SK-N-SH (cell line): ENCODE measurements at regions not wholly inside any gene's neighbourhood (a gene's known extent, or its start where the extent isn't known, plus 50 kb on each side); places are given as distances from the start of the nearest gene placed in this dataset.

Source experiments
- CTCF ChIA-PET: fragments of 300-600, 350-600 bp; formaldehyde crosslinking; extraction: SDS; loops from one replicate; lab custom pipeline; 2021; lab: Yijun Ruan, JAX
- POLR2A ChIA-PET: fragments of 350-600 bp; sonication (Branson Sonifier 250); formaldehyde crosslinking; extraction: SDS; loops from one replicate; lab custom pipeline; 2020; ENCODE audit warnings: antibody characterized with exemption, inconsistent platforms; lab: Yijun Ruan, JAX
- DNase-seq: peaks from one replicate; pipeline ENCODE4 v3.0.0; 2012
- H2AFZ ChIP-seq: fragments of 200-600 bp; sonication (generic); 2 replicates; pipeline ENCODE4 v1.8.1; 2016; ENCODE audit warnings: antibody characterized with exemption, mild to moderate bottlenecking, low read depth
- H3F3A ChIP-seq: fragments of 200-600 bp; sonication (generic); replicated peaks from 2 replicates; pipeline ENCODE3; 2016; ENCODE audit warnings: antibody characterized with exemption, mild to moderate bottlenecking; ENCODE audit not compliant: insufficient read depth
- H3K27ac ChIP-seq, 2 experiments: fragments of 200-500 bp in 1 of 2; fragments of 200-600 bp in 1 of 2; sonication (Bioruptor generic) in 1 of 2; sonication (generic), shearing (Covaris generic) in 1 of 2; 2 replicates each; pipeline versions ENCODE4 v1.5.1 to v1.6.1; 2014 to 2016; ENCODE audit warnings: low read depth in 2 of 2, inconsistent platforms in 1 of 2, low read length in 1 of 2, mild to moderate bottlenecking in 1 of 2, mixed read lengths in 1 of 2
- H3K27me3 ChIP-seq: fragments of 200-600 bp; sonication (generic), shearing (Covaris generic); 2 replicates; pipeline ENCODE4 v1.6.1; 2016; ENCODE audit warnings: mixed run types; ENCODE audit not compliant: insufficient read depth
- H3K36me3 ChIP-seq, 2 experiments: fragments of 200-500 bp in 1 of 2; fragments of 200-600 bp in 1 of 2; sonication (Bioruptor generic) in 1 of 2; sonication (generic) in 1 of 2; replicated peaks in 1 of 2; 2 replicates each; pipeline versions ENCODE3 to v1.5.1; 2014 to 2016; ENCODE audit warnings: low read length in 1 of 2, mild to moderate bottlenecking in 1 of 2; ENCODE audit not compliant: insufficient read depth in 2 of 2, control insufficient read depth in 1 of 2
- H3K4me1 ChIP-seq, 2 experiments: fragments of 200-500 bp in 1 of 2; fragments of 200-600 bp in 1 of 2; sonication (Bioruptor generic) in 1 of 2; sonication (generic), shearing (Covaris generic) in 1 of 2; 2 replicates each; pipeline versions ENCODE4 v1.5.1 to v1.6.1; 2014 to 2016; ENCODE audit warnings: low read depth in 1 of 2, low read length in 1 of 2, mixed run types in 1 of 2; ENCODE audit not compliant: insufficient read depth in 2 of 2, control insufficient read depth in 1 of 2
- H3K4me2 ChIP-seq: fragments of 200-600 bp; sonication (generic), shearing (Covaris generic); 2 replicates; pipeline ENCODE4 v1.6.1; 2017; ENCODE audit warnings: mixed run types
- H3K4me3 ChIP-seq, 2 experiments: fragments of 200-500 bp in 1 of 2; fragments of 200-600 bp in 1 of 2; sonication (Bioruptor generic) in 1 of 2; sonication (generic), shearing (Covaris generic) in 1 of 2; 2 replicates each; pipeline versions ENCODE4 v1.5.1 to v1.8.1; 2014 to 2016; ENCODE audit warnings: low read depth in 2 of 2, inconsistent platforms in 1 of 2, low read length in 1 of 2, mild to moderate bottlenecking in 1 of 2, mixed read lengths in 1 of 2, moderate library complexity in 1 of 2
- H3K79me2 ChIP-seq: fragments of 200-600 bp; sonication (generic); 2 replicates; pipeline ENCODE4 v1.8.1; 2017; ENCODE audit warnings: mild to moderate bottlenecking; ENCODE audit not compliant: insufficient read depth
- H3K9ac ChIP-seq: fragments of 200-600 bp; sonication (generic); 2 replicates; pipeline ENCODE4 v1.6.1; 2017; ENCODE audit warnings: mixed run types
- H3K9me2 ChIP-seq: fragments of 200-600 bp; sonication (generic); 2 replicates; pipeline ENCODE4 v1.6.1; 2017; ENCODE audit warnings: mixed run types
- H3K9me3 ChIP-seq: fragments of 200-600 bp; sonication (generic); 2 replicates; pipeline ENCODE4 v1.6.1; 2017; ENCODE audit warnings: mixed run types, mild to moderate bottlenecking, moderate library complexity
- H4K20me1 ChIP-seq: fragments of 200-600 bp; sonication (generic); 2 replicates; pipeline ENCODE4 v1.6.1; 2017; ENCODE audit warnings: mild to moderate bottlenecking, mixed run types; ENCODE audit not compliant: insufficient read depth
- EP300 ChIP-seq, 2 experiments: IDR thresholded peaks; 2 replicates each; pipeline versions ENCODE4 v1.4.0 to v1.6.1; 2012; ENCODE audit warnings: borderline replicate concordance in 1 of 2, low read depth in 1 of 2, low read length in 1 of 2
- FOSL2 ChIP-seq: IDR thresholded peaks from 2 replicates; pipeline ENCODE4 v1.4.0; 2012; ENCODE audit warnings: low read depth, mild to moderate bottlenecking, moderate library complexity, borderline replicate concordance
- FOXM1 ChIP-seq: IDR thresholded peaks from 2 replicates; pipeline ENCODE4 v1.4.0; 2012; ENCODE audit warnings: low read depth, mild to moderate bottlenecking
- GABPA ChIP-seq: IDR thresholded peaks from 2 replicates; pipeline ENCODE4 v1.4.0; 2012; ENCODE audit warnings: low read depth, mild to moderate bottlenecking
- MXI1 ChIP-seq: IDR thresholded peaks from 2 replicates; pipeline ENCODE4 v1.6.1; 2012; ENCODE audit warnings: mild to moderate bottlenecking, low read depth, low read length, improper control_type of control experiment
- NFIC ChIP-seq: IDR thresholded peaks from 2 replicates; pipeline ENCODE4 v1.4.0; 2012; ENCODE audit warnings: borderline replicate concordance
- POLR2AphosphoS5 ChIP-seq: IDR thresholded peaks from 2 replicates; pipeline ENCODE4 v1.6.1; 2012; ENCODE audit warnings: low read depth, low read length
- RAD21 ChIP-seq: IDR thresholded peaks from 2 replicates; pipeline ENCODE4 v1.6.1; 2012; ENCODE audit warnings: mild to moderate bottlenecking, low read length
- RCOR1 ChIP-seq: fragments of 150-350 bp; IDR thresholded peaks from 2 replicates; pipeline ENCODE4 v1.6.1; 2017; ENCODE audit warnings: antibody characterized with exemption, low read length
- RXRA ChIP-seq: IDR thresholded peaks from 2 replicates; pipeline ENCODE4 v1.4.0; 2012; ENCODE audit warnings: low read depth, mild to moderate bottlenecking, borderline replicate concordance
- SMC3 ChIP-seq: IDR thresholded peaks from 2 replicates; pipeline ENCODE4 v1.6.1; 2012; ENCODE audit warnings: low read depth, low read length, improper control_type of control experiment
- TCF12 ChIP-seq: IDR thresholded peaks from 2 replicates; pipeline ENCODE4 v1.4.0; 2012
- TEAD4 ChIP-seq: IDR thresholded peaks from 2 replicates; pipeline ENCODE4 v1.4.0; 2012; ENCODE audit warnings: mild to moderate bottlenecking, borderline replicate concordance; ENCODE audit not compliant: insufficient read depth
- USF2 ChIP-seq: fragments of 150-350 bp; IDR thresholded peaks from 2 replicates; pipeline ENCODE4 v1.6.1; 2017; ENCODE audit warnings: antibody characterized with exemption, low read length, low read depth, borderline replicate concordance
- ZBTB33 ChIP-seq: IDR thresholded peaks from 2 replicates; pipeline ENCODE4 v1.4.0; 2012; ENCODE audit warnings: low read depth, borderline replicate concordance
- WGBS: methylation state at CpG from one replicate; pipeline ENCODE4 v1.1.6; 2017; ENCODE audit warnings: low lambda C conversion rate; 5-methylcytosine and 5-hydroxymethylcytosine counted together
- TF ChIP-seq, protein P1 (sequence below): fragments of 150-350 bp; IDR thresholded peaks from 2 replicates; pipeline ENCODE4 v1.6.1; 2016; ENCODE audit warnings: mild to moderate bottlenecking, low read depth, low read length

GRCh38 chr6:67886840-67887292 lies 748.2 kb upstream of the ADGRB3 start:
- Histone ChIP-seq H3K4me1 (no peaks in the 10 kb centered on the region), H4K20me1 (no peaks in the 10 kb centered on the region), H3K9me2 (no peaks in the 10 kb centered on the region), H3K36me3 (no peaks in the 10 kb centered on the region), H3F3A (no peaks in the 10 kb centered on the region), H2AFZ (no peak overlapping the region), H3K79me2 (no peaks in the 10 kb centered on the region), H3K27ac (no peak overlapping the region), H3K9me3 (0 out of 2 replicates have a peak, but pooled peaks cover 5% of the 10 kb centered on the region), H3K4me2 (no peak overlapping the region), H3K9ac (no peak overlapping the region), H3K27me3 (no peaks in the 10 kb centered on the region), H3K4me3 (no peak overlapping the region)
- 80% methylated on average over 21 of the region's 23 CpGs for WGBS
- no peak for DNase-seq
- POLR2A ChIA-PET: no interaction called here
- no peak for TF ChIP-seq NFIC
- TF ChIP-seq GABPA: no peak
- no peak for TF ChIP-seq SMC3
- TF ChIP-seq, protein P1, sequence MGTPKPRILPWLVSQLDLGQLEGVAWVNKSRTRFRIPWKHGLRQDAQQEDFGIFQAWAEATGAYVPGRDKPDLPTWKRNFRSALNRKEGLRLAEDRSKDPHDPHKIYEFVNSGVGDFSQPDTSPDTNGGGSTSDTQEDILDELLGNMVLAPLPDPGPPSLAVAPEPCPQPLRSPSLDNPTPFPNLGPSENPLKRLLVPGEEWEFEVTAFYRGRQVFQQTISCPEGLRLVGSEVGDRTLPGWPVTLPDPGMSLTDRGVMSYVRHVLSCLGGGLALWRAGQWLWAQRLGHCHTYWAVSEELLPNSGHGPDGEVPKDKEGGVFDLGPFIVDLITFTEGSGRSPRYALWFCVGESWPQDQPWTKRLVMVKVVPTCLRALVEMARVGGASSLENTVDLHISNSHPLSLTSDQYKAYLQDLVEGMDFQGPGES: no peak
- TF ChIP-seq TCF12: no peak
- TF ChIP-seq USF2: no peak
- TF ChIP-seq RCOR1: no peak
- TF ChIP-seq EP300 (IDR thresholded peaks at IDR 0.05; ENCODE audit: borderline replicate concordance in 1 of 2, low read depth in 1 of 2, low read length in 1 of 2): no peak
- no peak for TF ChIP-seq TEAD4
- TF ChIP-seq FOXM1: no peak
- no peak for TF ChIP-seq POLR2AphosphoS5
- TF ChIP-seq FOSL2: no peak
- TF ChIP-seq RXRA: no peak
- TF ChIP-seq MXI1: no peak
- no peak for TF ChIP-seq ZBTB33
- no peak for TF ChIP-seq RAD21
- CTCF ChIA-PET: interaction anchor here (1.8 kb wide), 1 partner anchor 20 kb away, joined by 4 read pairs; no protein-coding TSS in a partner anchor
